ENCODE measurements at regions not wholly inside any gene's neighbourhood (a gene's known extent, or its start where the extent isn't known, plus 50 kb on each side); places are given as distances from the start of the nearest gene placed in this dataset.

GRCh38 chr7:67696124-67696523 lies 699.5 kb downstream of the TYW1 start:
- Histone ChIP-seq H3K36me3 (ENCODE audit: control insufficient read depth in 4 of 4, insufficient read depth in 3 of 4, low read depth in 1 of 4, low read length in 3 of 4) (no peaks in the 10 kb centered on the region), H3K4me1 (ENCODE audit: control insufficient read depth in 4 of 4, insufficient read depth in 4 of 4, low read length in 3 of 4) (peaks cover 0 to 30% (median 23%) of the 10 kb centered on the region in 4 donors), H3K9ac (ENCODE audit: low read depth in 1 of 2, low read length in 2 of 2) (no peak overlapping the region), H3K27ac (ENCODE audit: low read depth in 1 of 2, low read length in 2 of 2) (no peak overlapping the region), H3K4me3 (ENCODE audit: low read depth in 1 of 3, low read length in 3 of 3) (no peak overlapping the region), H3K27me3 (ENCODE audit: control insufficient read depth in 4 of 4, insufficient read depth in 4 of 4, low read length in 3 of 4) (no peaks in the 10 kb centered on the region), H3K9me3 (ENCODE audit: control insufficient read depth in 4 of 4, low read length in 3 of 4) (no peaks in the 10 kb centered on the region)
- no peak for DNase-seq (ENCODE audit: low spot score)
- TF ChIP-seq RAD21 (IDR thresholded peaks at IDR 0.05), result no peak
- peak; percentile 13 for TF ChIP-seq REST (IDR thresholded peaks at IDR 0.05)
- TF ChIP-seq GABPA (IDR thresholded peaks at IDR 0.05 in 1 of 2, conservative IDR thresholded peaks at IDR 0.05 in 1 of 2), result no peak
- TF ChIP-seq ZBTB33 (IDR thresholded peaks at IDR 0.05), result no peak
- peak in 1 of 2 donors; percentile 24 for TF ChIP-seq RXRA (IDR thresholded peaks at IDR 0.05)
- no peak for TF ChIP-seq FOXA1 (IDR thresholded peaks at IDR 0.05)
- TF ChIP-seq HNF4A (conservative IDR thresholded peaks at IDR 0.05), result peak in 1 of 2 donors; percentile 57
- WGBS, result 36% methylated on average over 5 of the region's 5 CpGs

- Histone ChIP-seq H3K27me3 (ENCODE audit: control insufficient read depth in 4 of 4, insufficient read depth in 4 of 4, low read length in 3 of 4) (no peaks in the 10 kb centered on the region), H3K27ac (ENCODE audit: low read depth in 1 of 2, low read length in 2 of 2) (no peak overlapping the region), H3K9ac (ENCODE audit: low read depth in 1 of 2, low read length in 2 of 2) (no peak overlapping the region), H3K9me3 (ENCODE audit: control insufficient read depth in 4 of 4, low read length in 3 of 4) (no peaks in the 10 kb centered on the region), H3K4me1 (ENCODE audit: control insufficient read depth in 4 of 4, insufficient read depth in 4 of 4, low read length in 3 of 4) (peaks cover 0 to 27% (median 23%) of the 10 kb centered on the region in 4 donors), H3K4me3 (ENCODE audit: low read depth in 1 of 3, low read length in 3 of 3) (no peak overlapping the region), H3K36me3 (ENCODE audit: control insufficient read depth in 4 of 4, insufficient read depth in 3 of 4, low read depth in 1 of 4, low read length in 3 of 4) (no peaks in the 10 kb centered on the region)
- TF ChIP-seq SP1 (IDR thresholded peaks at IDR 0.05), result no peak
- no peak for TF ChIP-seq RAD21 (IDR thresholded peaks at IDR 0.05)
- TF ChIP-seq HNF4A (conservative IDR thresholded peaks at IDR 0.05), result no peak
- no peak for TF ChIP-seq NR2F2 (IDR thresholded peaks at IDR 0.05)
- TF ChIP-seq ZBTB33 (IDR thresholded peaks at IDR 0.05), result no peak
- TF ChIP-seq GABPA (IDR thresholded peaks at IDR 0.05 in 1 of 2, conservative IDR thresholded peaks at IDR 0.05 in 1 of 2), result no peak
- TF ChIP-seq HNF4G (IDR thresholded peaks at IDR 0.05), result no peak
- no peak for TF ChIP-seq RXRA (IDR thresholded peaks at IDR 0.05)
- TF ChIP-seq CTCF (IDR thresholded peaks at IDR 0.05; ENCODE audit: low read depth, low read length, missing input control), result no peak
- no peak for TF ChIP-seq MAX (IDR thresholded peaks at IDR 0.05)
- TF ChIP-seq ATF3 (IDR thresholded peaks at IDR 0.05), result no peak
- TF ChIP-seq EGR1 (IDR thresholded peaks at IDR 0.05; ENCODE audit: low read depth in 2 of 2), result no peak
- no peak for TF ChIP-seq TAF1 (conservative IDR thresholded peaks at IDR 0.05)
- no peak for TF ChIP-seq FOXA2 (IDR thresholded peaks at IDR 0.05)
- TF ChIP-seq REST (IDR thresholded peaks at IDR 0.05), result no peak
- TF ChIP-seq FOXA1 (IDR thresholded peaks at IDR 0.05), result no peak
- no peak for TF ChIP-seq YY1 (IDR thresholded peaks at IDR 0.05)
- no peak for TF ChIP-seq JUND (IDR thresholded peaks at IDR 0.05)
- WGBS, result 88% methylated on average over 7 of the region's 7 CpGs
- DNase-seq (ENCODE audit: low spot score), result no peak
Observed at GRCh38 chr7:67696878-67697277, 700.2 kb downstream of the TYW1 start.
